K562 (cell line): ENCODE measurements at regions not wholly inside any gene's neighbourhood (a gene's known extent, or its start where the extent isn't known, plus 50 kb on each side); places are given as distances from the start of the nearest gene placed in this dataset.

ENCODE experiments used
- ATAC-seq: fragments of 200-7000 bp; cut with Tn5 transposase; 3 replicates; pipeline ENCODE4 v1.9.1; 2020; ENCODE audit warnings: moderate library complexity
- BruUV-seq: library from RNA; stranded (reverse); fragments of 400-500 nt; replicated peaks from 2 replicates; lab custom pipeline; 2021; lab: Mats Ljungman, UMichigan
- CTCF ChIA-PET: fragments of 300-600 bp; formaldehyde crosslinking; extraction: SDS; loops from one replicate; lab custom pipeline; 2021; ENCODE audit warnings: low intra/inter-chr PET ratio; lab: Yijun Ruan, JAX
- POLR2A ChIA-PET: fragments of 300-600, 350-650 bp; sonication (Branson Sonifier 250); formaldehyde crosslinking; extraction: SDS; loops from one replicate; lab custom pipeline; 2021; ENCODE audit warnings: antibody characterized with exemption, inconsistent platforms; lab: Yijun Ruan, JAX
- DNase-seq, 4 experiments: peaks; one replicate each; pipeline versions ENCODE4 v3.0.0 to v3.0.0-alpha.2; 2011 to 2018; ENCODE audit warnings: low spot score in 3 of 4, mixed read lengths in 3 of 4; ENCODE audit errors: extremely low read depth in 1 of 4
- FAIRE-seq: peaks from 2 replicates; lab custom pipeline; 2011; peaks lifted over from hg19 to GRCh38; lab: Jason Lieb, UNC
- H2AFZ ChIP-seq: 2 replicates; pipeline ENCODE4 v1.6.0; 2011; ENCODE audit warnings: low read depth, low read length, control low read depth, inconsistent platforms
- H3K27ac ChIP-seq: fragments of 200-600 bp; 3 replicates; pipeline ENCODE4 v1.8.0; 2011; ENCODE audit warnings: low read depth, mild to moderate bottlenecking, control low read depth, inconsistent platforms, low read length, moderate library complexity, mixed read lengths; ENCODE audit errors: extremely low read depth
- H3K27me3 ChIP-seq, 2 experiments: fragments of 300-600 bp in 1 of 2; 2 replicates in 1 of 2; 3 replicates in 1 of 2; pipeline versions ENCODE4 v1.6.0 to v1.8.0; 2011; ENCODE audit warnings: inconsistent platforms in 2 of 2, low read length in 2 of 2, mild to moderate bottlenecking in 1 of 2, mixed read lengths in 1 of 2, moderate library complexity in 1 of 2; ENCODE audit not compliant: control insufficient read depth in 2 of 2, insufficient read depth in 2 of 2
- H3K36me3 ChIP-seq: fragments of 300-600 bp; 3 replicates; pipeline ENCODE4 v1.8.0; 2011; ENCODE audit warnings: mild to moderate bottlenecking, low read length, inconsistent platforms; ENCODE audit not compliant: control insufficient read depth, insufficient read depth
- H3K4me1 ChIP-seq, 2 experiments: fragments of 200-600 bp in 1 of 2; replicated peaks in 1 of 2; 2 replicates in 1 of 2; 3 replicates in 1 of 2; pipeline versions ENCODE4 v1.5.1 to v1.8.0; 2011; ENCODE audit warnings: inconsistent platforms in 2 of 2, low read length in 2 of 2, mild to moderate bottlenecking in 1 of 2, mixed read lengths in 1 of 2, moderate library complexity in 1 of 2; ENCODE audit not compliant: control insufficient read depth in 2 of 2, insufficient read depth in 2 of 2
- H3K4me2 ChIP-seq: 2 replicates; pipeline ENCODE4 v1.6.1; 2011; ENCODE audit warnings: low read length, control low read depth, inconsistent platforms, mixed read lengths; ENCODE audit not compliant: insufficient read depth
- H3K4me3 ChIP-seq: fragments of 200-600 bp; sonication (generic), shearing (Covaris generic); 2 replicates; pipeline ENCODE4 v1.5.1; 2016; ENCODE audit warnings: control low read depth, inconsistent platforms
- H3K79me2 ChIP-seq: fragments of 200-600 bp; 3 replicates; pipeline ENCODE4 v1.8.0; 2011; ENCODE audit warnings: low read length, inconsistent platforms; ENCODE audit not compliant: control insufficient read depth, insufficient read depth
- H3K9ac ChIP-seq, 2 experiments: 2 replicates each; pipeline versions ENCODE4 v1.6.0 to v1.6.1; 2011; ENCODE audit warnings: low read depth in 2 of 2, low read length in 2 of 2, control low read depth in 1 of 2, inconsistent platforms in 1 of 2, mild to moderate bottlenecking in 1 of 2, mixed read lengths in 1 of 2; ENCODE audit not compliant: insufficient read depth in 1 of 2
- H3K9me1 ChIP-seq: one replicate; pipeline ENCODE4 v1.6.0; 2011; ENCODE audit warnings: inconsistent platforms, mild to moderate bottlenecking, low read length, moderate library complexity; ENCODE audit not compliant: control insufficient read depth, insufficient read depth
- H3K9me3 ChIP-seq: replicated peaks from 2 replicates; pipeline ENCODE4 v1.5.1; 2011; ENCODE audit warnings: low read depth, low read length, inconsistent platforms; ENCODE audit not compliant: control insufficient read depth, insufficient read depth
- H4K20me1 ChIP-seq: replicated peaks from 2 replicates; pipeline ENCODE4 v1.6.1; 2011; ENCODE audit warnings: low read length, inconsistent platforms, mixed read lengths; ENCODE audit not compliant: control insufficient read depth, insufficient read depth
- ARHGAP35 ChIP-seq: fragments of 450-650 bp; IDR thresholded peaks from 2 replicates; pipeline ENCODE4 v1.6.1; 2018; ENCODE audit not compliant: partially characterized antibody
- CREB5 ChIP-seq: fragments of 250-450 bp; sonication (Bioruptor Pico); IDR thresholded peaks from 2 replicates; pipeline ENCODE4 v1.5.0; 2020; ENCODE audit warnings: mild to moderate bottlenecking
- PHF20 ChIP-seq: fragments of 450-650 bp; IDR thresholded peaks from 2 replicates; pipeline ENCODE4 v1.6.1; 2018; ENCODE audit not compliant: partially characterized antibody
- SIX5 ChIP-seq, 2 experiments: IDR thresholded peaks; 2 replicates each; pipeline ENCODE4 v1.6.1; 2011; ENCODE audit warnings: low read length in 2 of 2, borderline replicate concordance in 1 of 2, low read depth in 1 of 2, mild to moderate bottlenecking in 1 of 2, moderate library complexity in 1 of 2; ENCODE audit not compliant: insufficient read depth in 1 of 2
- SMARCB1 ChIP-seq: IDR thresholded peaks from 2 replicates; pipeline ENCODE4 v1.6.1; 2011; ENCODE audit warnings: improper control_type of control experiment, low read depth; ENCODE audit not compliant: insufficient read length
- TFAM ChIP-seq: fragments of 250-450 bp; sonication (Bioruptor Pico); conservative IDR thresholded peaks from 2 replicates; pipeline ENCODE4 v1.5.0; 2021; ENCODE audit warnings: mild to moderate bottlenecking, moderate library complexity
- ZNF589 ChIP-seq: fragments of 200-800 bp; sonication (Bioruptor generic); IDR thresholded peaks from 2 replicates; pipeline ENCODE4 v1.6.1; 2016; ENCODE audit warnings: low read depth, missing genetic modification characterization, missing compliant biosample characterization
- WGBS: fragments of 100-300 bp; shearing (Covaris generic); methylation state at CpG from one replicate; pipeline ENCODE4 v1.1.6; 2016; ENCODE audit warnings: low coverage, mixed read lengths; ENCODE audit not compliant: insufficient coverage; ENCODE audit errors: missing lambda C conversion rate; 5-methylcytosine and 5-hydroxymethylcytosine counted together
- in situ Hi-C: fragments of 300-500 bp; cut with MboI; formaldehyde crosslinking; loops from 4 replicates; pipeline ENCODE4 v1.15.0; 2018; ENCODE audit warnings: inconsistent platforms, mixed read lengths
- intact Hi-C: fragments of 100-400 bp; cut with micrococcal nuclease; formaldehyde crosslinking; loops from 2 replicates; pipeline ENCODE4 v1.14.2; 2022
- TF ChIP-seq, protein P1 (sequence below): fragments of 450-650 bp; IDR thresholded peaks from 2 replicates; pipeline ENCODE4 v1.7.1; 2018; ENCODE audit warnings: mild to moderate bottlenecking, low read depth; ENCODE audit not compliant: partially characterized antibody

- TF ChIP-seq, protein P1, sequence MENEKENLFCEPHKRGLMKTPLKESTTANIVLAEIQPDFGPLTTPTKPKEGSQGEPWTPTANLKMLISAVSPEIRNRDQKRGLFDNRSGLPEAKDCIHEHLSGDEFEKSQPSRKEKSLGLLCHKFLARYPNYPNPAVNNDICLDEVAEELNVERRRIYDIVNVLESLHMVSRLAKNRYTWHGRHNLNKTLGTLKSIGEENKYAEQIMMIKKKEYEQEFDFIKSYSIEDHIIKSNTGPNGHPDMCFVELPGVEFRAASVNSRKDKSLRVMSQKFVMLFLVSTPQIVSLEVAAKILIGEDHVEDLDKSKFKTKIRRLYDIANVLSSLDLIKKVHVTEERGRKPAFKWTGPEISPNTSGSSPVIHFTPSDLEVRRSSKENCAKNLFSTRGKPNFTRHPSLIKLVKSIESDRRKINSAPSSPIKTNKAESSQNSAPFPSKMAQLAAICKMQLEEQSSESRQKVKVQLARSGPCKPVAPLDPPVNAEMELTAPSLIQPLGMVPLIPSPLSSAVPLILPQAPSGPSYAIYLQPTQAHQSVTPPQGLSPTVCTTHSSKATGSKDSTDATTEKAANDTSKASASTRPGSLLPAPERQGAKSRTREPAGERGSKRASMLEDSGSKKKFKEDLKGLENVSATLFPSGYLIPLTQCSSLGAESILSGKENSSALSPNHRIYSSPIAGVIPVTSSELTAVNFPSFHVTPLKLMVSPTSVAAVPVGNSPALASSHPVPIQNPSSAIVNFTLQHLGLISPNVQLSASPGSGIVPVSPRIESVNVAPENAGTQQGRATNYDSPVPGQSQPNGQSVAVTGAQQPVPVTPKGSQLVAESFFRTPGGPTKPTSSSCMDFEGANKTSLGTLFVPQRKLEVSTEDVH = no peak
- TF ChIP-seq SIX5 (IDR thresholded peaks at IDR 0.05; ENCODE audit: borderline replicate concordance in 1 of 2, insufficient read depth in 1 of 2, low read depth in 1 of 2, low read length in 2 of 2) (no peak), TFAM (no peak), ZNF589 (CRISPR knock-in tag) (no peak)
These were observed 293.6 kb upstream of the TNC start (continued) for GRCh38 chr9:115411516-115411915.

- CTCF ChIA-PET = no interaction called here
- no TSS peak for BruUV-seq
- H3K27me3 ChIP-seq = no peaks in the 10 kb centered on the region
- no peaks in the 10 kb centered on the region for H3K36me3 ChIP-seq
- ATAC-seq (no peak), DNase-seq (no peak), FAIRE-seq (no peak)
- H3K4me3 ChIP-seq = no peak overlapping the region
- in situ Hi-C loops = no loop called here
- H3K27ac ChIP-seq = no peak overlapping the region
- H3K9me3 ChIP-seq = no peaks in the 10 kb centered on the region; the same call in 1 of the 2 replicates
- H4K20me1 ChIP-seq = no peaks in the 10 kb centered on the region
- 0% methylated on average over 2 of the region's 2 CpGs for WGBS
- no peak overlapping the region for H2AFZ ChIP-seq
- H3K9me1 ChIP-seq = no peaks in the 10 kb centered on the region
- POLR2A ChIA-PET = no interaction called here
- intact Hi-C loops = no loop called here
- TF ChIP-seq SMARCB1 (no peak), PHF20 (no peak), CREB5 (CRISPR knock-in tag) (no peak), ARHGAP35 (no peak)
- H3K9ac ChIP-seq = no peak overlapping the region
- no peak overlapping the region for H3K4me2 ChIP-seq
- no peaks in the 10 kb centered on the region for H3K4me1 ChIP-seq
- no peaks in the 10 kb centered on the region for H3K79me2 ChIP-seq
These were observed 294.1 kb upstream of the TNC start for GRCh38 chr9:115411993-115412452.
